ENCODE measurements at regions not wholly inside any gene's neighbourhood (a gene's known extent, or its start where the extent isn't known, plus 50 kb on each side); places are given as distances from the start of the nearest gene placed in this dataset.

DNA sequence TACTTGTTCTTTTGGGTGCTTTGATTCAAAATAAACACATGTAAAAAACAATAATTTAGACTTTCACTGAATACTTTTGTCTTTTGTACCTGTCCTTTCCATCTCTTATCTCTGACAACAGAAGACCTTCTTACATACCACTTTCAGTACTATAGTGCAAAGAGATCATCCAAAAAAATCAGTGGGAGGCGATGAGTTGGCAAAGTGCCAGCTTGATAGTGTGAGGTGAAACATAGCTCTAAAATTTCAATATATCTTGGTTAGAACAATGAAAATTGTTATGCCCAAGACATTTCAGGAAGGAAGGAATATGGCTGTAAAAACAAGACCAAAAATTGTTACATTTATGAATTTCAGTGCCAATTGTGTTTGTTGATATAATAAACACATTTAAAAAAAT, 390.2 kb upstream of the COBL start:
- Histone ChIP-seq H2AFZ (ENCODE audit: low read length) (no peak overlapping the region), H3K27ac (ENCODE audit: low read depth, low read length) (no peak overlapping the region), H3K9me3 (ENCODE audit: insufficient read depth in 2 of 2, low read depth in 1 of 2, low read length in 1 of 2) (peaks cover 2 to 3% of the 10 kb centered on the region in 2 experiments; a peak in 3 of 4 replicates), H3K18ac (ENCODE audit: extremely low read depth, low read length) (no peak overlapping the region), H3K9ac (replicated peaks in 1 of 4; ENCODE audit: extremely low read depth in 1 of 4, low read depth in 3 of 4, low read length in 3 of 4) (no peak overlapping the region), H3K79me1 (ENCODE audit: low read depth, low read length) (no peaks in the 10 kb centered on the region), H4K8ac (ENCODE audit: extremely low read depth, insufficient read depth, low read length) (no peak overlapping the region), H2BK5ac (ENCODE audit: low read depth, low read length) (no peak overlapping the region), H3K23ac (ENCODE audit: insufficient read length) (no peak overlapping the region), H3K79me2 (ENCODE audit: control insufficient read depth in 1 of 2, insufficient read depth in 2 of 2, low read length in 2 of 2) (no peaks in the 10 kb centered on the region), H3K23me2 (ENCODE audit: low read depth, low read length) (no peaks in the 10 kb centered on the region), H3K56ac (replicated peaks; ENCODE audit: insufficient read length, low read depth, low read length) (no peak overlapping the region), H3K4ac (replicated peaks; ENCODE audit: insufficient read length, low read depth, low read length) (no peak overlapping the region), H4K5ac (ENCODE audit: insufficient read length, low read depth, low read length) (no peak overlapping the region), H2BK12ac (ENCODE audit: low read depth, low read length) (no peak overlapping the region), H3K4me3 (ENCODE audit: extremely low read depth in 1 of 4, insufficient read depth in 2 of 4, low read depth in 3 of 4, low read length in 4 of 4) (no peak overlapping the region), H3K27me3 (replicated peaks in 1 of 4; ENCODE audit: control insufficient read depth in 3 of 4, extremely low read depth in 1 of 4, insufficient read depth in 3 of 4, low read length in 3 of 4) (no peaks in the 10 kb centered on the region), H2AK5ac (ENCODE audit: low read depth, low read length) (no peak overlapping the region), H3K36me3 (ENCODE audit: control insufficient read depth in 2 of 4, insufficient read depth in 4 of 4, low read length in 3 of 4) (no peaks in the 10 kb centered on the region), H2BK20ac (ENCODE audit: low read length) (no peak overlapping the region), H2BK120ac (replicated peaks; ENCODE audit: low read depth, low read length) (no peak overlapping the region), H2BK15ac (ENCODE audit: low read length) (no peak overlapping the region), H4K20me1 (replicated peaks in 1 of 2; ENCODE audit: control insufficient read depth in 1 of 2, insufficient read depth in 2 of 2, low read length in 2 of 2) (no peaks in the 10 kb centered on the region), H3K14ac (ENCODE audit: insufficient read length) (no peak overlapping the region), H4K91ac (replicated peaks; ENCODE audit: insufficient read length, low read length) (no peak overlapping the region), H3K4me1 (replicated peaks in 1 of 4; ENCODE audit: control insufficient read depth in 3 of 4, insufficient read depth in 4 of 4, low read length in 3 of 4) (no peaks in the 10 kb centered on the region), H3K4me2 (ENCODE audit: insufficient read depth in 1 of 2, low read depth in 2 of 2, low read length in 2 of 2) (no peak overlapping the region)
- TF ChIP-seq CTBP2 (IDR thresholded peaks at IDR 0.05; ENCODE audit: borderline replicate concordance, insufficient read depth, insufficient read length, low read length) (no peak), TAF7 (optimal IDR thresholded peaks at IDR 0.05; ENCODE audit: borderline replicate concordance, low read depth, low read length) (no peak), SIRT6 (IDR thresholded peaks at IDR 0.05; ENCODE audit: low read length) (no peak), JUN (IDR thresholded peaks at IDR 0.05; ENCODE audit: low read depth, low read length) (no peak), BRCA1 (IDR thresholded peaks at IDR 0.05; ENCODE audit: low read depth, low read length) (no peak), MAFK (IDR thresholded peaks at IDR 0.05; ENCODE audit: low read depth, low read length) (no peak), SP2 (IDR thresholded peaks at IDR 0.05; ENCODE audit: low read length) (no peak), HDAC6 (IDR thresholded peaks at IDR 0.05; ENCODE audit: low read depth, low read length) (no peak), JUND (IDR thresholded peaks at IDR 0.05; ENCODE audit: low read length) (no peak), SRF (IDR thresholded peaks at IDR 0.05; ENCODE audit: low read depth, low read length) (no peak), SIX5 (IDR thresholded peaks at IDR 0.05; ENCODE audit: low read depth, low read length) (no peak)
- no peak for FAIRE-seq
- WGBS, 2 experiments (ENCODE audit: extremely low coverage in 1 of 2, insufficient coverage in 1 of 2, insufficient read length in 1 of 2, insufficient replicate concordance in 2 of 2, low coverage in 1 of 2, low lambda C conversion rate in 2 of 2, missing lambda C conversion rate in 1 of 2) = 92% methylated on average over 1 of the region's 1 CpG; no CpG with 5 or more reads in 1 of the 2 experiments
- ChIA-PET CTCF (ENCODE audit: partially characterized antibody) (interaction anchor here (0.7 kb wide), 1 partner anchor 9 kb away, joined by 3 read pairs; no protein-coding TSS in a partner anchor), POLR2A (ENCODE audit: partially characterized antibody) (no interaction called here)
- DNase-seq (ENCODE audit: low read depth in 1 of 2, low spot score in 2 of 2) = no peak

Data from H1 (cell line).